ENCODE measurements at regions not wholly inside any gene's neighbourhood (a gene's known extent, or its start where the extent isn't known, plus 50 kb on each side); places are given as distances from the start of the nearest gene placed in this dataset.

DNA sequence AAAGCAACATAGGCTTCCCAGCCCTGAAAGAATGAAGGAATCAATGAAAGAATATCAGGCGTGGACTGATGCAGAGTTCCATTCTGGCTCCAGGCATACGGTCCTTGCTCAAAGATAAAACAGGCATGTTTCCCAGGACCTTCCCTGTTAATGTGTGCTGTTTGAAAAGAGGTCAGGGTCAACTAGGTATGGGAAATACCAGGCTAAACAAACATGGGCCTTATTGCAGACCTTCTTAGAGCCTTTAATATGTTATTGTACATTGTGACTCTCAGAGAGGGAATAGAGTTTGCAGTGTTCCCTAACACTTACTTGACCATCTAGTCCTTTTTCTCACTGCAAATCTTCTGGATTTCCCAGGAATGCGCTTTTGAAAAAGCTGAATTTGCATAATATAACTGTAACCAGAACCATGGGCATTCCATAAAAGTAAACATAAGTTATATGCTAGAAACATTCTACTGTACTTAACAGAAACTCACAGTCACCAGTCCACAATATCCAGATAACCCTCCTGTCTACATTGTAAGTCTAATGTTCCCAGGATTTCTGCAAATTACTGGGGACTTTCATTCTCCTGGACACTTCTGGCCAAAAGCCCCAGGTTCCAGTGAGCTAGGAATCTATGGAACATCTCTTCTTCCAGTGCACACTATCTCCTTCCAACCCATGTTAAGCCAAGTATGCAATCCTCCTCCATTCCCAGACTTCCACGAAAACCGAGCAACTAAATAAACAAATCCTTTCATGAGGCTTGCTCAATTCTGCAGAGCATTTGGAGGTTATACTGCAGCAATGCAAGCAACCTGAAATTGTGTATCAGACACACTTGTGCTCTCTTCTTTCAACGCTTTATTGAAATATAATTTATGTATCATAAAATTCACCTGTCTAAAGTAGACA lies 486.6 kb downstream of the SETD4 start:
- TF ChIP-seq CEBPB (IDR thresholded peaks at IDR 0.05) (no peak), TEAD4 (IDR thresholded peaks at IDR 0.05) (no peak), TCF12 (IDR thresholded peaks at IDR 0.05; ENCODE audit: low read depth) (no peak), FOXM1 (IDR thresholded peaks at IDR 0.05; ENCODE audit: borderline replicate concordance, low read depth) (no peak), TAF1 (IDR thresholded peaks at IDR 0.05; ENCODE audit: low read depth) (no peak), EP300 (IDR thresholded peaks at IDR 0.05; ENCODE audit: borderline replicate concordance) (no peak), CREB1 (IDR thresholded peaks at IDR 0.05; ENCODE audit: low read depth) (no peak), ZBTB7A (IDR thresholded peaks at IDR 0.05; ENCODE audit: low read depth) (no peak), RAD21 (IDR thresholded peaks at IDR 0.05; ENCODE audit: low read depth) (no peak), YY1 (IDR thresholded peaks at IDR 0.05; ENCODE audit: low read depth) (no peak)
- TF ChIP-seq, protein P1, sequence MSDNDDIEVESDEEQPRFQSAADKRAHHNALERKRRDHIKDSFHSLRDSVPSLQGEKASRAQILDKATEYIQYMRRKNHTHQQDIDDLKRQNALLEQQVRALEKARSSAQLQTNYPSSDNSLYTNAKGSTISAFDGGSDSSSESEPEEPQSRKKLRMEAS (IDR thresholded peaks at IDR 0.05), result no peak

DNA sequence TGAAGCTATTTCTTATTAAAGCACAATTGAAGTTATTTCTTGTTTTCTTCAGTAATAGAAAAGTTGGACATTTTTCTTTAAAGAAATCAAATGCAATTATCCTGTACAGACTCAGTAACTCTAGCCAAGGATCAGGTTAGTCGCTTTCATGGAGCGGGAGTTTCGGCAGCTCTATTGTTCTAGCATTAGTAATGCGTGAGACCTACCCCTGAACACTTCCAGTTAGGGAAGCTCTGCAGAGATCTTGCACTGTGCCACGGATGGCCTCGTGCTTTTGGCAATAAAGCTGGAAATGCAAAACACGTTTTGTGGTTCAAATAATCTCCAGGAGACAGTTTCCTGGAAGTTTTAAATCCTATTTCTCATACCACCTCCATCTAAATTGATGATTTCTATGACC lies 488.4 kb downstream of the SETD4 start:
- TF ChIP-seq ZBTB7A (IDR thresholded peaks at IDR 0.05; ENCODE audit: low read depth), result no peak
- no peak for TF ChIP-seq EP300 (IDR thresholded peaks at IDR 0.05; ENCODE audit: borderline replicate concordance)

DNA sequence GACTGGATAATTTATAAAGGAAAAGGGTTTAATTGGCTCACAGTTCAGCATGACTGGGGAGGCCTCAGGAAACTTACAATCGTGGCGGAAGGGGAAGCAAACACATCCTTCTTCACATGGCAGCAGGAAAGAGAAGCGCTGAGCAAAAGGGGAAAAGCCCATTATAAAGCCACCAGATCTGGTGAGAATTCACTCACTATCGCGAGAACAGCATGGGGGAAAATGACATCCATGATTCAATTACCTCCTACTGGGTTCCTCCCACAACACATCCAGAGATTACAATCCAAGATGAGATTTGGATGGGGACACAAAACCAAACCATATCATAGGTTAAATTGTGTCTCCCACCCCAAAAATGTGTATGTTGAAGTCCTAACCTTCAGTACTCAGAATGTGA lies 491.7 kb downstream of the SETD4 start:
- TF ChIP-seq, protein P2, sequence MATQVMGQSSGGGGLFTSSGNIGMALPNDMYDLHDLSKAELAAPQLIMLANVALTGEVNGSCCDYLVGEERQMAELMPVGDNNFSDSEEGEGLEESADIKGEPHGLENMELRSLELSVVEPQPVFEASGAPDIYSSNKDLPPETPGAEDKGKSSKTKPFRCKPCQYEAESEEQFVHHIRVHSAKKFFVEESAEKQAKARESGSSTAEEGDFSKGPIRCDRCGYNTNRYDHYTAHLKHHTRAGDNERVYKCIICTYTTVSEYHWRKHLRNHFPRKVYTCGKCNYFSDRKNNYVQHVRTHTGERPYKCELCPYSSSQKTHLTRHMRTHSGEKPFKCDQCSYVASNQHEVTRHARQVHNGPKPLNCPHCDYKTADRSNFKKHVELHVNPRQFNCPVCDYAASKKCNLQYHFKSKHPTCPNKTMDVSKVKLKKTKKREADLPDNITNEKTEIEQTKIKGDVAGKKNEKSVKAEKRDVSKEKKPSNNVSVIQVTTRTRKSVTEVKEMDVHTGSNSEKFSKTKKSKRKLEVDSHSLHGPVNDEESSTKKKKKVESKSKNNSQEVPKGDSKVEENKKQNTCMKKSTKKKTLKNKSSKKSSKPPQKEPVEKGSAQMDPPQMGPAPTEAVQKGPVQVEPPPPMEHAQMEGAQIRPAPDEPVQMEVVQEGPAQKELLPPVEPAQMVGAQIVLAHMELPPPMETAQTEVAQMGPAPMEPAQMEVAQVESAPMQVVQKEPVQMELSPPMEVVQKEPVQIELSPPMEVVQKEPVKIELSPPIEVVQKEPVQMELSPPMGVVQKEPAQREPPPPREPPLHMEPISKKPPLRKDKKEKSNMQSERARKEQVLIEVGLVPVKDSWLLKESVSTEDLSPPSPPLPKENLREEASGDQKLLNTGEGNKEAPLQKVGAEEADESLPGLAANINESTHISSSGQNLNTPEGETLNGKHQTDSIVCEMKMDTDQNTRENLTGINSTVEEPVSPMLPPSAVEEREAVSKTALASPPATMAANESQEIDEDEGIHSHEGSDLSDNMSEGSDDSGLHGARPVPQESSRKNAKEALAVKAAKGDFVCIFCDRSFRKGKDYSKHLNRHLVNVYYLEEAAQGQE (IDR thresholded peaks at IDR 0.05; ENCODE audit: low read depth), result no peak
- TF ChIP-seq CREB1 (IDR thresholded peaks at IDR 0.05; ENCODE audit: low read depth) (no peak), TEAD4 (IDR thresholded peaks at IDR 0.05) (no peak), CEBPB (IDR thresholded peaks at IDR 0.05) (no peak), TAF1 (IDR thresholded peaks at IDR 0.05; ENCODE audit: low read depth) (no peak), EP300 (IDR thresholded peaks at IDR 0.05; ENCODE audit: borderline replicate concordance) (no peak), YY1 (IDR thresholded peaks at IDR 0.05; ENCODE audit: low read depth) (no peak), RAD21 (IDR thresholded peaks at IDR 0.05; ENCODE audit: low read depth) (no peak), EGR1 (IDR thresholded peaks at IDR 0.05) (no peak), NFIC (IDR thresholded peaks at IDR 0.05) (no peak), ZBTB7A (IDR thresholded peaks at IDR 0.05; ENCODE audit: low read depth) (no peak)

DNA sequence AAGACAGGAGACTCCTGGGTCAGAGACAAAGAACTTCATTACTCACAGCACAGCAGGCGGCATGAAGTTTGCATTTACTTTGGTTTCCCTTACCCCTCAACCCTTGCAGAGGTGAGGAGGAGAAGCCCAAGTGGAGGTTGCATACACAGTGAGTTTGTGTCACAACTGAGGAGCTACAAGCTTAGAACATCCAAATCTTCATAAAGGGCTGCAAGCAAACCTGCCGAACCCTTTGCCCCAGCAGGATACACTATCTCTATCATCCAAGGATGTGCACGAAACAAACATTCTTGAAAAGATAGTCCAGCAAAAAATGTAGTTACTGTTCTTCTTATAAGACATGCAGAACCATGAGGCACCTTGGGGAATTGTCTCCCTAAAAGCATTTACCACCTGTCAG lies 493.5 kb downstream of the SETD4 start:
- TF ChIP-seq, protein P3, sequence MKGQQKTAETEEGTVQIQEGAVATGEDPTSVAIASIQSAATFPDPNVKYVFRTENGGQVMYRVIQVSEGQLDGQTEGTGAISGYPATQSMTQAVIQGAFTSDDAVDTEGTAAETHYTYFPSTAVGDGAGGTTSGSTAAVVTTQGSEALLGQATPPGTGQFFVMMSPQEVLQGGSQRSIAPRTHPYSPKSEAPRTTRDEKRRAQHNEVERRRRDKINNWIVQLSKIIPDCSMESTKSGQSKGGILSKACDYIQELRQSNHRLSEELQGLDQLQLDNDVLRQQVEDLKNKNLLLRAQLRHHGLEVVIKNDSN (IDR thresholded peaks at IDR 0.05), result no peak
- TF ChIP-seq CREB1 (IDR thresholded peaks at IDR 0.05; ENCODE audit: low read depth) (no peak), NFIC (IDR thresholded peaks at IDR 0.05) (no peak), ZBTB7A (IDR thresholded peaks at IDR 0.05; ENCODE audit: low read depth) (no peak), EP300 (IDR thresholded peaks at IDR 0.05; ENCODE audit: borderline replicate concordance) (no peak), EGR1 (IDR thresholded peaks at IDR 0.05) (no peak), TAF1 (IDR thresholded peaks at IDR 0.05; ENCODE audit: low read depth) (no peak)
- TF ChIP-seq, protein P2 (IDR thresholded peaks at IDR 0.05; ENCODE audit: low read depth), result no peak

DNA sequence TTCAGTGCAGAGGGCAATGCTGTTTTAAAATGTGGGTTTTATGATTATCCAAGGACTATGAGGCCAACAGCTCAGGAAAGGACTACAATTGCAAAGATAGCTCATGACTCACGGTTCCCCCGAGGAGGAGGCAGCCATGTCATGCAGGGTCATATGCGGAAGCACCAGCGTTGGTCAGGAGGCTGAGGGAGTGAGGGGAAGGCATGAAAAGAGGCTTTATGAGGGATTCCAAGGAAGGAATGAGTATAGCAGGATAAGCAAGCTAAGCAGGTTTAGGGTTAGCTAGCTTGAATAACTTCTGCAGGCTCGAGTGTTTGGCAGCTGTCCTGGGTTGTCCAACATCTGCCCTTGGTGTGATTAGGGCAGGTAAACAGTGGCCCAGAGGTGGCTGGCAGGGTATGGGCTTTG lies 495.1 kb downstream of the SETD4 start:
- TF ChIP-seq TCF12 (IDR thresholded peaks at IDR 0.05; ENCODE audit: low read depth) (no peak), NFIC (IDR thresholded peaks at IDR 0.05) (no peak), YY1 (IDR thresholded peaks at IDR 0.05; ENCODE audit: low read depth) (no peak), CEBPB (IDR thresholded peaks at IDR 0.05) (no peak), FOXM1 (IDR thresholded peaks at IDR 0.05; ENCODE audit: borderline replicate concordance, low read depth) (no peak), TEAD4 (IDR thresholded peaks at IDR 0.05) (no peak), CREB1 (IDR thresholded peaks at IDR 0.05; ENCODE audit: low read depth) (no peak), EP300 (IDR thresholded peaks at IDR 0.05; ENCODE audit: borderline replicate concordance) (no peak), RAD21 (IDR thresholded peaks at IDR 0.05; ENCODE audit: low read depth) (no peak), TAF1 (IDR thresholded peaks at IDR 0.05; ENCODE audit: low read depth) (no peak)
- TF ChIP-seq, protein P3 (IDR thresholded peaks at IDR 0.05), result no peak
- TF ChIP-seq, protein P2 (IDR thresholded peaks at IDR 0.05; ENCODE audit: low read depth), result no peak
- TF ChIP-seq, protein P1 (IDR thresholded peaks at IDR 0.05), result no peak

Measured in Ishikawa (cell line).